ENCODE measurements at regions not wholly inside any gene's neighbourhood (a gene's known extent, or its start where the extent isn't known, plus 50 kb on each side); places are given as distances from the start of the nearest gene placed in this dataset.
A peak's percentile ranks its signal among the peaks of the same experiment; 100 is the strongest.

DNA sequence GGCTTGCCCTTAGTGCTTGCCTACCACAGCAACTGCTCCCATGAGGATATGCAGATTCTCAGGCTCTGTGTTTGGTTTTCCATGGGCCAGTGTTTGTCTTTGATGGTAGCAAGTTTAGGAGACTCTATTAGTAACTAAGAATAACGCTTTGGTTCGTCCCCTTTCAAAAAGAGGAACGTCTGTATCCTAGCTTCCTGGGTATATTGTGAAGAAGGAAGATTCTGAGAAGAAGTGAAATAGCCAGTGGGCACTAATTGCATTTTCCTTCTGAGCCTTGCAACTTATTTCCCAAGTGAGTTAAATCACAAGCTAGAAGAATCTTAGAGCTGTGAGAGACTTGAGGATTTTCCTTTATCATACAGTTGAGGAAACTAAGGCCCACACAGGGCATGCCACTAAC lies 376.8 kb downstream of the PIK3R1 start:
- TF ChIP-seq, protein P1, sequence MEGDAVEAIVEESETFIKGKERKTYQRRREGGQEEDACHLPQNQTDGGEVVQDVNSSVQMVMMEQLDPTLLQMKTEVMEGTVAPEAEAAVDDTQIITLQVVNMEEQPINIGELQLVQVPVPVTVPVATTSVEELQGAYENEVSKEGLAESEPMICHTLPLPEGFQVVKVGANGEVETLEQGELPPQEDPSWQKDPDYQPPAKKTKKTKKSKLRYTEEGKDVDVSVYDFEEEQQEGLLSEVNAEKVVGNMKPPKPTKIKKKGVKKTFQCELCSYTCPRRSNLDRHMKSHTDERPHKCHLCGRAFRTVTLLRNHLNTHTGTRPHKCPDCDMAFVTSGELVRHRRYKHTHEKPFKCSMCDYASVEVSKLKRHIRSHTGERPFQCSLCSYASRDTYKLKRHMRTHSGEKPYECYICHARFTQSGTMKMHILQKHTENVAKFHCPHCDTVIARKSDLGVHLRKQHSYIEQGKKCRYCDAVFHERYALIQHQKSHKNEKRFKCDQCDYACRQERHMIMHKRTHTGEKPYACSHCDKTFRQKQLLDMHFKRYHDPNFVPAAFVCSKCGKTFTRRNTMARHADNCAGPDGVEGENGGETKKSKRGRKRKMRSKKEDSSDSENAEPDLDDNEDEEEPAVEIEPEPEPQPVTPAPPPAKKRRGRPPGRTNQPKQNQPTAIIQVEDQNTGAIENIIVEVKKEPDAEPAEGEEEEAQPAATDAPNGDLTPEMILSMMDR (IDR thresholded peaks at IDR 0.05; ENCODE audit: borderline replicate concordance, extremely low read depth, insufficient read depth): no peak
- Histone ChIP-seq H3K9me3 (ENCODE audit: control insufficient read depth in 2 of 3, insufficient read depth in 1 of 3, low read length in 3 of 3) (no peaks in the 10 kb centered on the region), H3K4me3 (ENCODE audit: low read length in 3 of 3) (no peak overlapping the region), H3K36me3 (ENCODE audit: control insufficient read depth in 2 of 3, insufficient read depth in 3 of 3, low read length in 3 of 3) (no peaks in the 10 kb centered on the region), H3K27ac (ENCODE audit: low read depth in 2 of 2, low read length in 2 of 2) (no peak overlapping the region), H3K9ac (ENCODE audit: low read length in 3 of 3) (no peak overlapping the region), H3K4me1 (ENCODE audit: control insufficient read depth in 2 of 3, insufficient read depth in 2 of 3, low read depth in 1 of 3, low read length in 3 of 3) (peaks cover 0 to 2% (median 0%) of the 10 kb centered on the region in 3 donors), H3K27me3 (ENCODE audit: control insufficient read depth, insufficient read depth, low read length) (no peaks in the 10 kb centered on the region)
- DNase-seq (no peak), FAIRE-seq (no peak)
- intact Hi-C loops (cut with DNase I): no loop called here

DNA sequence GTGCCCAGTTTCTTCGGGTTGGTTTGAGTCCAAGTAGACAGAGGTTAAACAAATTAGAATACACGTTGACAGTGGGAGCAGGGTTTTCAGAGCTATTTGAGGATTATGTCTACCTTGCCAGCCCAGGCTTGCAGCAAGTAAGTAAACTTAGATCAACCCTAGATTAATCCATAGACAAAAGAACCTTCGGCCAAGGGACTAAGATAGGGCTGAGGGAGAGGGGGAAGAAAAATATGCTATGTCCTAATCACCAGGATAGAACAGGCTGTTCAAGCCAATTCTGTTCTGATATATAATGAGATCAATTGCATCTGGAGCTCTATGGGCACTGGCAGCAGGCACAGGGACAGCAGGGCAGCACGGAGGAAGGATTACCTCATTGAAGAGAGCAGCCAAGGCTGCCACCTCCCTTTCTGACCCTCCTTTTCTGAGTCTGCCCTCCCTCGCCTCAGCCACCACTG lies 377.7 kb downstream of the PIK3R1 start:
- Histone ChIP-seq H3K9me3 (ENCODE audit: control insufficient read depth in 2 of 3, insufficient read depth in 1 of 3, low read length in 3 of 3) (no peaks in the 10 kb centered on the region), H3K4me3 (ENCODE audit: low read length in 3 of 3) (no peak overlapping the region), H3K9ac (ENCODE audit: low read length in 3 of 3) (no peak overlapping the region), H3K27me3 (ENCODE audit: control insufficient read depth, insufficient read depth, low read length) (no peaks in the 10 kb centered on the region), H3K27ac (ENCODE audit: low read depth in 2 of 2, low read length in 2 of 2) (no peak overlapping the region), H3K4me1 (ENCODE audit: control insufficient read depth in 2 of 3, insufficient read depth in 2 of 3, low read depth in 1 of 3, low read length in 3 of 3) (peaks cover 0 to 2% (median 0%) of the 10 kb centered on the region in 3 donors), H3K36me3 (ENCODE audit: control insufficient read depth in 2 of 3, insufficient read depth in 3 of 3, low read length in 3 of 3) (no peaks in the 10 kb centered on the region)
- intact Hi-C loops (cut with DNase I): no loop called here
- TF ChIP-seq, protein P1 (IDR thresholded peaks at IDR 0.05; ENCODE audit: borderline replicate concordance, extremely low read depth, insufficient read depth): no peak
- no peak for FAIRE-seq
- peak in 4 of 5 donors; percentile 28 to 44 (median 35) for DNase-seq

DNA sequence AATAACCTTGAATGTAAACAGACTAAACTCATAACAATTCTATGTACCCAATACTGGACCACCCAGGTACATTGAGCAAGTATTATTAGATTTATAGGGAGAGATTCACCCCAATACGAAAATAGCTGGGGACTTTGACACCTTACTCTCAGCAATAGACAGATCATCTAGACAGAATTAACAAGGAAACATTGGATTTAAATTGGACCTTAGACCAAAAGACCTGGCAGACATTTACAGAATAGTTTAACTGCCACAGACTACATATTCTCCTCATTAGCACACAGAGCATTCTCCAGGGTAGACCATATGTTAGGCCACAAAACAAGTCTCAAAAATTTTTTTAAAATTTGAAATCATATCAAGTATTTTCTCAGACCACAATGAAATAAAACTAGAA lies 397.4 kb downstream of the PIK3R1 start:
- Histone ChIP-seq H3K27ac (ENCODE audit: low read depth in 2 of 2, low read length in 2 of 2) (no peak overlapping the region), H3K27me3 (ENCODE audit: control insufficient read depth, insufficient read depth, low read length) (no peaks in the 10 kb centered on the region), H3K9me3 (ENCODE audit: control insufficient read depth in 2 of 3, insufficient read depth in 1 of 3, low read length in 3 of 3) (peaks cover 0 to 8% (median 0%) of the 10 kb centered on the region in 3 donors), H3K9ac (ENCODE audit: low read length in 3 of 3) (no peak overlapping the region), H3K4me3 (ENCODE audit: low read length in 3 of 3) (no peak overlapping the region), H3K4me1 (ENCODE audit: control insufficient read depth in 2 of 3, insufficient read depth in 2 of 3, low read depth in 1 of 3, low read length in 3 of 3) (no peaks in the 10 kb centered on the region), H3K36me3 (ENCODE audit: control insufficient read depth in 2 of 3, insufficient read depth in 3 of 3, low read length in 3 of 3) (no peaks in the 10 kb centered on the region)
- DNase-seq (no peak), FAIRE-seq (no peak)
- intact Hi-C loops (cut with DNase I): no loop called here
- TF ChIP-seq, protein P1 (IDR thresholded peaks at IDR 0.05; ENCODE audit: borderline replicate concordance, extremely low read depth, insufficient read depth): no peak

DNA sequence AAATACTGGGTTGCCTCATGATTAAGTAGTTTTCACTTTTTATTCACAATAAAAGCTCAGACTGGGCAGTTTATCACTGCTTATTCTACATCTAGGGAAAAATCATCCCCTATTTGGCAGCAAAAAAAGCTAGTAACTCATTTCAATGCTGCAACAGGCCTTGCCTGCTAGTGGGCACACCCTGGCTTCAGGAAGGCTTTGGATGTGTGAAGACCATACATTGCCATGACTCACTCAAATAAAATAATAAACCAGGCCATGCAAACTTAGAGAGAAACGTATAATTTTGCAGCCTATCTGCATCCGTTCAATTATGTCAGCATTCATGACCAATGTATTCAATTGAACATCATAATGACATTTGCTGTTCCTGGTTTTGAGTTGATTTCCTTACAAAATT lies 402.9 kb downstream of the PIK3R1 start:
- H3K27ac ChIP-seq (ENCODE audit: low read depth in 2 of 2, low read length in 2 of 2): no peak overlapping the region
- H3K4me3 ChIP-seq (ENCODE audit: low read length in 3 of 3): no peak overlapping the region
- FAIRE-seq (no peak), DNase-seq (no peak)
- no peaks in the 10 kb centered on the region for H3K36me3 ChIP-seq (ENCODE audit: control insufficient read depth in 2 of 3, insufficient read depth in 3 of 3, low read length in 3 of 3)
- H3K4me1 ChIP-seq (ENCODE audit: control insufficient read depth in 2 of 3, insufficient read depth in 2 of 3, low read depth in 1 of 3, low read length in 3 of 3): peaks cover 0 to 4% (median 0%) of the 10 kb centered on the region in 3 donors
- H3K27me3 ChIP-seq (ENCODE audit: control insufficient read depth, insufficient read depth, low read length): no peaks in the 10 kb centered on the region
- no peaks in the 10 kb centered on the region for H3K9me3 ChIP-seq (ENCODE audit: control insufficient read depth in 2 of 3, insufficient read depth in 1 of 3, low read length in 3 of 3)
- no peak overlapping the region for H3K9ac ChIP-seq (ENCODE audit: low read length in 3 of 3)
- intact Hi-C loops (cut with DNase I): no loop called here
- TF ChIP-seq, protein P1 (IDR thresholded peaks at IDR 0.05; ENCODE audit: borderline replicate concordance, extremely low read depth, insufficient read depth): no peak

All from kidney (tissue), 13 donors.